HUES64 (cell line): ENCODE measurements at regions not wholly inside any gene's neighbourhood (a gene's known extent, or its start where the extent isn't known, plus 50 kb on each side); places are given as distances from the start of the nearest gene placed in this dataset.
"Not testable (repeated sequence)": the region's sequence is repeated elsewhere in the genome, so short reads cannot be mapped to it uniquely, and the experiment has no call there.

ENCODE experiments used
- H3K27ac ChIP-seq: 2 replicates; pipeline ENCODE4 v1.7.0; 2013; ENCODE audit warnings: low read depth, low read length, inconsistent platforms
- H3K27me3 ChIP-seq: 2 replicates; pipeline ENCODE4 v1.6.1; 2013; ENCODE audit warnings: mild to moderate bottlenecking, low read length; ENCODE audit not compliant: insufficient read depth
- H3K36me3 ChIP-seq: 2 replicates; pipeline ENCODE4 v1.6.1; 2013; ENCODE audit warnings: mild to moderate bottlenecking, low read length; ENCODE audit not compliant: insufficient read depth
- H3K4me1 ChIP-seq: 2 replicates; pipeline ENCODE4 v1.6.1; 2013; ENCODE audit warnings: mild to moderate bottlenecking, low read length, moderate library complexity; ENCODE audit not compliant: insufficient read depth
- H3K4me3 ChIP-seq: 2 replicates; pipeline ENCODE4 v1.5.1; 2013; ENCODE audit warnings: mild to moderate bottlenecking, low read length, moderate library complexity
- H3K9ac ChIP-seq: 2 replicates; pipeline ENCODE4 v1.6.1; 2013; ENCODE audit warnings: mild to moderate bottlenecking, low read depth, low read length
- H3K9me3 ChIP-seq: 2 replicates; pipeline ENCODE4 v1.6.1; 2013; ENCODE audit warnings: low read depth, low read length; ENCODE audit not compliant: insufficient read depth
- WGBS: fragments of 150-250, 120-280 bp; methylation state at CpG from one replicate; pipeline ENCODE4 v1.1.7; 2013; ENCODE audit warnings: missing lambda C conversion rate; 5-methylcytosine and 5-hydroxymethylcytosine counted together

GRCh38 chr7:32779895-32780294 lies 111.7 kb downstream of the KBTBD2 start:
- not testable (repeated sequence) for H3K9ac ChIP-seq, H3K4me1 ChIP-seq, H3K27ac ChIP-seq, H3K36me3 ChIP-seq, H3K4me3 ChIP-seq, H3K9me3 ChIP-seq, H3K27me3 ChIP-seq
- 92% methylated on average over 1 of the region's 1 CpG for WGBS

GRCh38 chr7:32779167-32779566 lies 112.4 kb downstream of the KBTBD2 start:
- H3K9ac ChIP-seq, result no peak overlapping the region
- 59% methylated on average over 1 of the region's 1 CpG for WGBS
- H3K36me3 ChIP-seq, result no peaks in the 10 kb centered on the region
- H3K4me3 ChIP-seq, result no peak overlapping the region
- no peaks in the 10 kb centered on the region for H3K4me1 ChIP-seq
- no peaks in the 10 kb centered on the region for H3K9me3 ChIP-seq
- H3K27ac ChIP-seq, result no peak overlapping the region
- H3K27me3 ChIP-seq, result no peaks in the 10 kb centered on the region

GRCh38 chr7:32777041-32777666 lies 114.4 kb downstream of the KBTBD2 start:
- not testable (repeated sequence) for H3K27ac ChIP-seq, H3K9me3 ChIP-seq, H3K9ac ChIP-seq, H3K4me1 ChIP-seq, H3K4me3 ChIP-seq, H3K36me3 ChIP-seq, H3K27me3 ChIP-seq
- WGBS, result 97% methylated on average over 4 of the region's 4 CpGs

- not testable (repeated sequence) for H3K9ac ChIP-seq, H3K36me3 ChIP-seq, H3K9me3 ChIP-seq, H3K4me1 ChIP-seq, H3K4me3 ChIP-seq, H3K27me3 ChIP-seq, H3K27ac ChIP-seq
- 85% methylated on average over 2 of the region's 3 CpGs for WGBS
Observed at GRCh38 chr7:32776318-32776717, 115.2 kb downstream of the KBTBD2 start.

- not testable (repeated sequence) for H3K27ac ChIP-seq, H3K9ac ChIP-seq, H3K4me3 ChIP-seq, H3K9me3 ChIP-seq, H3K27me3 ChIP-seq, H3K36me3 ChIP-seq, H3K4me1 ChIP-seq
- 93% methylated on average over 2 of the region's 4 CpGs for WGBS
Observed at GRCh38 chr7:32775809-32776208, 115.8 kb downstream of the KBTBD2 start.

- H3K36me3 ChIP-seq, result no peaks in the 10 kb centered on the region
- no peak overlapping the region for H3K27ac ChIP-seq
- no peaks in the 10 kb centered on the region for H3K4me1 ChIP-seq
- no peaks in the 10 kb centered on the region for H3K27me3 ChIP-seq
- H3K4me3 ChIP-seq, result no peak overlapping the region
- no peak overlapping the region for H3K9ac ChIP-seq
- WGBS, result 100% methylated on average over 1 of the region's 1 CpG
- H3K9me3 ChIP-seq, result no peaks in the 10 kb centered on the region
Observed at GRCh38 chr7:32774541-32774951, 117.0 kb downstream of the KBTBD2 start.

GRCh38 chr7:32768866-32769510 lies 122.6 kb downstream of the KBTBD2 start:
- not testable (repeated sequence) for H3K9me3 ChIP-seq, H3K9ac ChIP-seq, H3K27ac ChIP-seq, H3K4me3 ChIP-seq, H3K36me3 ChIP-seq, H3K4me1 ChIP-seq
- WGBS, result 72% methylated on average over 3 of the region's 3 CpGs
- peaks cover 14% of the 10 kb centered on the region for H3K27me3 ChIP-seq

- H3K4me3 ChIP-seq, H3K36me3 ChIP-seq, H3K9me3 ChIP-seq, H3K27ac ChIP-seq, H3K9ac ChIP-seq, H3K4me1 ChIP-seq: not testable (repeated sequence)
- H3K27me3 ChIP-seq, result peaks cover 20% of the 10 kb centered on the region
- WGBS, result 100% methylated on average over 1 of the region's 1 CpG
Observed at GRCh38 chr7:32768338-32768737, 123.2 kb downstream of the KBTBD2 start.

GRCh38 chr7:32765649-32766251 lies 125.8 kb downstream of the KBTBD2 start:
- WGBS, result 80% methylated on average over 2 of the region's 4 CpGs
- H3K36me3 ChIP-seq, H3K4me3 ChIP-seq, H3K27ac ChIP-seq, H3K4me1 ChIP-seq, H3K9me3 ChIP-seq, H3K9ac ChIP-seq: not testable (repeated sequence)
- peaks cover 46% of the 10 kb centered on the region for H3K27me3 ChIP-seq

GRCh38 chr7:32765185-32765584 lies 126.4 kb downstream of the KBTBD2 start:
- no peak overlapping the region for H3K27ac ChIP-seq
- 90% methylated on average over 2 of the region's 3 CpGs for WGBS
- peaks cover 52% of the 10 kb centered on the region for H3K27me3 ChIP-seq
- H3K36me3 ChIP-seq, result no peaks in the 10 kb centered on the region
- H3K4me3 ChIP-seq, result no peak overlapping the region
- no peak overlapping the region for H3K9ac ChIP-seq
- no peaks in the 10 kb centered on the region for H3K9me3 ChIP-seq
- no peaks in the 10 kb centered on the region for H3K4me1 ChIP-seq

- no peaks in the 10 kb centered on the region for H3K9me3 ChIP-seq
- peaks cover 58% of the 10 kb centered on the region for H3K27me3 ChIP-seq
- no peaks in the 10 kb centered on the region for H3K4me1 ChIP-seq
- no peaks in the 10 kb centered on the region for H3K36me3 ChIP-seq
- no peak overlapping the region for H3K27ac ChIP-seq
- H3K9ac ChIP-seq, result no peak overlapping the region
- 57% methylated on average over 23 of the region's 23 CpGs for WGBS
- H3K4me3 ChIP-seq, result peak overlapping the region; percentile 40; the same call in 1 of the 2 replicates
Observed at GRCh38 chr7:32762925-32763293, 128.7 kb downstream of the KBTBD2 start.
